PC-9 (cell line): ENCODE measurements at regions not wholly inside any gene's neighbourhood (a gene's known extent, or its start where the extent isn't known, plus 50 kb on each side); places are given as distances from the start of the nearest gene placed in this dataset.

Source experiments
- BruUV-seq: library from RNA; stranded (reverse); fragments of 400-500 nt; replicated peaks from 2 replicates; lab custom pipeline; 2021; lab: Mats Ljungman, UMichigan
- CTCF ChIA-PET: fragments of 300-600 bp; sonication (Branson Sonifier 250); formaldehyde crosslinking; loops from one replicate; lab custom pipeline; 2022; ENCODE audit warnings: antibody characterized with exemption; lab: Charles Lee
- POLR2A ChIA-PET: fragments of 300-600 bp; sonication (Branson Sonifier 250); formaldehyde crosslinking; loops from one replicate; lab custom pipeline; 2022; ENCODE audit warnings: antibody characterized with exemption; ENCODE audit not compliant: unreplicated experiment; lab: Charles Lee
- DNase-seq, 2 experiments: peaks; one replicate each; pipeline versions ENCODE4 v3.0.0 to v3.0.0-alpha.2; 2015 to 2022; ENCODE audit warnings: mixed read lengths in 1 of 2
- H2AFZ ChIP-seq: fragments of 200-600 bp; sonication (generic); 2 replicates; pipeline ENCODE4 v1.8.1; 2017; ENCODE audit warnings: antibody characterized with exemption
- H3F3A ChIP-seq: fragments of 200-600 bp; sonication (generic); 2 replicates; pipeline ENCODE4 v1.8.1; 2017; ENCODE audit warnings: antibody characterized with exemption, mild to moderate bottlenecking, low read depth; ENCODE audit not compliant: insufficient read depth
- H3K27ac ChIP-seq: fragments of 200-600 bp; sonication (generic); 2 replicates; pipeline ENCODE4 v1.6.1; 2016; ENCODE audit warnings: mixed run types
- H3K27me3 ChIP-seq: fragments of 200-600 bp; sonication (generic); 2 replicates; pipeline ENCODE4 v1.6.1; 2016; ENCODE audit warnings: low read depth, mixed run types; ENCODE audit not compliant: insufficient read depth
- H3K36me3 ChIP-seq: fragments of 200-600 bp; sonication (generic); 2 replicates; pipeline ENCODE4 v1.6.1; 2016; ENCODE audit warnings: low read depth, mixed run types
- H3K4me1 ChIP-seq: fragments of 200-600 bp; sonication (generic); replicated peaks from 2 replicates; pipeline ENCODE4 v1.6.1; 2016; ENCODE audit warnings: mixed run types; ENCODE audit not compliant: insufficient read depth
- H3K4me2 ChIP-seq: fragments of 200-600 bp; sonication (generic); 2 replicates; pipeline ENCODE4 v1.6.1; 2017; ENCODE audit warnings: mixed run types
- H3K4me3 ChIP-seq: fragments of 200-600 bp; sonication (generic); 2 replicates; pipeline ENCODE4 v1.6.1; 2016; ENCODE audit warnings: mixed run types
- H3K79me2 ChIP-seq: fragments of 200-600 bp; sonication (generic); 2 replicates; pipeline ENCODE4 v1.6.1; 2017; ENCODE audit warnings: low read depth, mixed run types
- H3K9me2 ChIP-seq: fragments of 200-600 bp; sonication (generic); 2 replicates; pipeline ENCODE4 v1.8.1; 2017; ENCODE audit warnings: mild to moderate bottlenecking; ENCODE audit not compliant: insufficient read depth
- H3K9me3 ChIP-seq: fragments of 200-600 bp; sonication (generic); 2 replicates; pipeline ENCODE4 v1.8.1; 2016; ENCODE audit warnings: low read depth; ENCODE audit not compliant: insufficient read depth
- H4K20me1 ChIP-seq: fragments of 200-600 bp; sonication (generic); 2 replicates; pipeline ENCODE4 v1.8.1; 2017; ENCODE audit not compliant: insufficient read depth
- CTCF ChIP-seq: fragments of 200-600 bp; sonication (generic); conservative IDR thresholded peaks from 2 replicates; pipeline ENCODE4 v1.6.1; 2017; ENCODE audit warnings: mixed run types, antibody characterized with exemption, mild to moderate bottlenecking, moderate library complexity
- EZH2 ChIP-seq: fragments of 200-600 bp; sonication (generic); IDR thresholded peaks from 2 replicates; pipeline ENCODE4 v1.8.0; 2017; ENCODE audit warnings: antibody characterized with exemption, low read depth
- intact Hi-C: fragments of 100-400 bp; cut with micrococcal nuclease; formaldehyde crosslinking; loops from one replicate; pipeline ENCODE4 v1.10.0; 2022; ENCODE audit not compliant: unreplicated experiment

GRCh38 chr4:63788271-63788670 is 621.0 kb downstream of the TECRL start:
- POLR2A ChIA-PET, result no interaction called here
- Histone ChIP-seq H3K27ac (no peak overlapping the region), H3F3A (no peaks in the 10 kb centered on the region), H3K9me3 (no peaks in the 10 kb centered on the region), H3K36me3 (no peaks in the 10 kb centered on the region), H2AFZ (no peak overlapping the region), H3K4me2 (no peak overlapping the region), H3K79me2 (no peaks in the 10 kb centered on the region), H3K9me2 (no peaks in the 10 kb centered on the region), H3K4me1 (no peaks in the 10 kb centered on the region), H3K4me3 (no peak overlapping the region), H4K20me1 (no peaks in the 10 kb centered on the region), H3K27me3 (no peaks in the 10 kb centered on the region)
- CTCF ChIA-PET, result no interaction called here
- intact Hi-C loops, result no loop called here
- no peak for DNase-seq
- no TSS peak for BruUV-seq
- TF ChIP-seq CTCF (no peak), EZH2 (no peak)

GRCh38 chr4:63787326-63787725 is 621.9 kb downstream of the TECRL start:
- no TSS peak for BruUV-seq
- ChIA-PET CTCF (no interaction called here), POLR2A (no interaction called here)
- Histone ChIP-seq H4K20me1 (no peaks in the 10 kb centered on the region), H2AFZ (no peak overlapping the region), H3K79me2 (no peaks in the 10 kb centered on the region), H3K4me2 (no peak overlapping the region), H3K4me1 (no peaks in the 10 kb centered on the region), H3K27ac (no peak overlapping the region), H3K9me2 (no peaks in the 10 kb centered on the region), H3K9me3 (no peaks in the 10 kb centered on the region), H3F3A (no peaks in the 10 kb centered on the region), H3K4me3 (no peak overlapping the region), H3K27me3 (no peaks in the 10 kb centered on the region), H3K36me3 (no peaks in the 10 kb centered on the region)
- DNase-seq, result no peak
- intact Hi-C loops, result no loop called here
- no peak for TF ChIP-seq EZH2
- TF ChIP-seq CTCF, result no peak

- H3K36me3 ChIP-seq, result no peaks in the 10 kb centered on the region
- BruUV-seq, result no TSS peak
- no peaks in the 10 kb centered on the region for H3K27me3 ChIP-seq
- H3K4me3 ChIP-seq, result no peak overlapping the region
- no peak for DNase-seq
- intact Hi-C loops, result no loop called here
- no peaks in the 10 kb centered on the region for H3F3A ChIP-seq
- no peak for TF ChIP-seq EZH2
- TF ChIP-seq CTCF, result no peak
- H3K9me2 ChIP-seq, result no peaks in the 10 kb centered on the region
- H3K27ac ChIP-seq, result no peak overlapping the region
- no peaks in the 10 kb centered on the region for H3K4me1 ChIP-seq
- no peaks in the 10 kb centered on the region for H4K20me1 ChIP-seq
- H3K9me3 ChIP-seq, result no peaks in the 10 kb centered on the region
- ChIA-PET POLR2A (no interaction called here), CTCF (no interaction called here)
- H2AFZ ChIP-seq, result no peak overlapping the region
- H3K79me2 ChIP-seq, result no peaks in the 10 kb centered on the region
- no peak overlapping the region for H3K4me2 ChIP-seq
Measured at GRCh38 chr4:63786171-63786570, 623.1 kb downstream of the TECRL start.
